HG03039 (cell line): ENCODE measurements at regions not wholly inside any gene's neighbourhood (a gene's known extent, or its start where the extent isn't known, plus 50 kb on each side); places are given as distances from the start of the nearest gene placed in this dataset.

ENCODE experiments used
- ATAC-seq: cut with Tn5 transposase; IDR thresholded peaks from one replicate; pipeline ENCODE4 v1.9.1; 2021; ENCODE audit warnings: mild to moderate bottlenecking, moderate library complexity; ENCODE audit not compliant: unreplicated experiment

GRCh38 chr4:189062047-189062820 is 878.4 kb upstream of the FRG1 start:
- no peak for ATAC-seq

GRCh38 chr4:189069772-189070171 is 870.9 kb upstream of the FRG1 start:
- no peak for ATAC-seq

GRCh38 chr4:189071241-189071640 is 869.4 kb upstream of the FRG1 start:
- no peak for ATAC-seq

DNA sequence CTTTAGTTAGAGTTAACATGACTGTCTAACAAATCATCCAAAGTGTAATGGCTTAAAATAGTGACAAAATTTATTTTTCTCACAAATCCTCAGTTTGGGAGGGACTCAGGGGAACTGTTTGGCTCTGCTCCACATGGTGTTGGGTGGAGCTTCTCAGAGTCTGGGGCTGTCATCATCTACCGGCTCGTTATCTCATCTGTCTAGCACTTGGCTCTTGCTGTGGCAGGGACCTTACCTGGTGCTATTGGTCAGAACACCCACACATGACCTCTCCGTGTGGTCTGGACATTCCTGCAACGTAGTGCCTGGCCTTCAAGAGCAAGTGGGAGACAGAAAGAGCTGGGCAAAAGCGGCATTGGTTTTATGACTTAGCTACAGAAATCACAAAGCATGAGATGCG is 866.9 kb upstream of the FRG1 start:
- ATAC-seq: no peak

- no peak for ATAC-seq
Measured at GRCh38 chr4:189081826-189082225, 858.8 kb upstream of the FRG1 start.

- no peak for ATAC-seq
Measured at GRCh38 chr4:189083769-189084168, 856.9 kb upstream of the FRG1 start.

DNA sequence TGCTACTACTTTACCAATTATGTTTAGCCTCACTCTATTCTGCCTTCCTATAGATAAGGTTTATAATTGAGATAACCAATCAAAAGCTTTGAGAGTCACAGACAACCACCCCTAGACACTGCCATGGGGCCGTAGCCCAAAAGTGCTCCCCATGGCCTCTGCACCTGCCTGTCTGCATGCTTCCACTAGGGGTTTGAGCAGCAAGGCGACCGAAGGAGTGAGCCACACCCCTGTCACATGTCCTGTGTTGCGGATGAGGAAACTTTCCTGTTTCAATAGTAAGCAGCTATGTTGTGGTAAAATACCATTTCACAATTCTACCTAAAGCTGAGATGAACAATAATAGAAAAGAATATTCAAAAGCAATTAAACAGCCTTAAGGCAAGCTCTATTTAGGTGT is 856.0 kb upstream of the FRG1 start:
- no peak for ATAC-seq

DNA sequence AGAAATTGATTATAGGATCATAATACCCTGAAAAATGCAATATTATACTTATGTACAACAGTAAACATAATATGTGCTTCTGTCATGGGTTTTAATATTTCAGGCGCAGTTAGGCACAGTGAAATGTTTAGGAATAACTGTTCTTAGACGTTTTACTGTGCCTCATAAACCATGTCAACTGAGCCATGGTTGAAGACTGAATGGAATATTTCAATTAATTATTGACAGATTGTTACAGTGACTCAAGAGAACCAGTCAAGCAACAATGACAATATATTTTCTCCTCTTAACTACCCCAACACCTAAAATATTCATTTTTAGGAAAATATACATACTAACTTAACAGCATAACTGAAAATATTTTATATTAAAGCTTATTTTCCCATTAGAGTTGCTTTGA is 852.7 kb upstream of the FRG1 start:
- no peak for ATAC-seq

- no peak for ATAC-seq
Measured at GRCh38 chr4:189088780-189089179, 851.9 kb upstream of the FRG1 start.

- no peak for ATAC-seq
Measured at GRCh38 chr4:189090174-189090814, 850.4 kb upstream of the FRG1 start.

GRCh38 chr4:189092581-189092980 is 848.1 kb upstream of the FRG1 start:
- no peak for ATAC-seq

- no peak for ATAC-seq
Measured at GRCh38 chr4:189096108-189096507, 844.6 kb upstream of the FRG1 start.

DNA sequence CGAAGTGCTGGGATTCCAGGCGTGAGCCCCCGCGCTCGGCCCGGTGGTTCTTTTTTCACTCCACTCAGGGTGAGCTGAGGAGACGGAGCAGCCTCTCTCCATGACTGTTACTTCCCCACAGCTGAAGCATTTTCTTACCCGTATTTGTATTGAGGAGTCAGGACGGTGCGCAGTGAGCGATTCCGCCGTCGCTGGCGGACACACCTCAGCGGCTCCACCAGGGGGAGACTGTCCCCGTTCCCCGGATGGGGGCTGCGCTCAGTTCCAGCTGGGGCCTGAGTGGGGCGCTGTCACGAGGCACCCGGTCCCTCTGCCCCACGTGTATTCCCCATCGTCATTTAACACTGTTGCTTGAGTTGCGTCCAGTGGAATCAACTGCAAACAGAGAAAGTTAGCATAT is 844.0 kb upstream of the FRG1 start:
- ATAC-seq: no peak

- no peak for ATAC-seq
Measured at GRCh38 chr4:189098932-189099696, 841.6 kb upstream of the FRG1 start.

- ATAC-seq: no peak
Measured at GRCh38 chr4:189113389-189113888, 827.2 kb upstream of the FRG1 start.

- no peak for ATAC-seq
Measured at GRCh38 chr4:189117426-189117825, 823.2 kb upstream of the FRG1 start.

DNA sequence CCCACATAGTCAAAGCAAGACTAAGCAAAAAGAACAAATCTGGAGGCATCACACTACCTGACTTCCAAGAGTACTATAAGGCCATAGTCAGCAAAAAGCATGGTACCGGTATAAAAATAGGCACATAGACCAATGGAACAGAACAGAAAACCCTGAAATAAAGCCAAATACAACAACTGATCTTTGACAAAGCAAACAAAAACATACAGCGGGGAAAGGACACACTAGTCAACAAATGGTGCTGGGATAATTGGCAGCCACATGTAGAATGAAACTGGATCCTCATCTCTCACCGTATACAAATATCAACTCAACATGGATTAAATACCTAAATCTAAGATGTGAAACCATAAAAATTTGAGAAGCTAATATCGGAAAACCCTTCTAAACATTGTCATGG is 819.3 kb upstream of the FRG1 start:
- ATAC-seq: no peak

DNA sequence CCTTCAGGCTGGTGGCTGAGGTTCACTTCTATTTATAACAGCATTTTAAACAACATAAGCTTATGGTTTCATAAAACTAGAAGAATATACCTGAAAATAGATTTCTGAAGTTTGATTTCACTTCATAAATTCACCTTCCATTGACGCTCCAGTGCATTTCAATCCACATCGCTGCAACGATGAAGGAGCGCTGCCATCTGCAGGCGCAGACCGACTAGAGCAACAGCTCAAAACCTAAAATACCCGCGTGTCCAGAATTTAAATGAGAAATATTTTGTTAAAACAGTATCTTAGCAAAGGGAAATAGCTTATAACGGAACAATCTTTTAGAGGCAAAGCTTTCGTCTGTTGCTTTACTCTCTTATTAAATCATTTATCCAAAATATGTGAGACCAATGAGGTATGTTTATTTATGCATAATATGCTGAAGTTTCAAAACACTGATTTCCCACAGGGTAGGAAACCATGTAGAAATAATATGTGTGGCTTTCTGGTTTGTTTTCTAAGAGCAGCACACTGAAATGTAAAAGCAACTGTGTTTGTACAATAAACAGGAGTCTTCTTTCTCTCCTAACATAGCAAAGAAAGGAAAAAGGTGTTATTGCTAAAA is 816.4 kb upstream of the FRG1 start:
- no peak for ATAC-seq

DNA sequence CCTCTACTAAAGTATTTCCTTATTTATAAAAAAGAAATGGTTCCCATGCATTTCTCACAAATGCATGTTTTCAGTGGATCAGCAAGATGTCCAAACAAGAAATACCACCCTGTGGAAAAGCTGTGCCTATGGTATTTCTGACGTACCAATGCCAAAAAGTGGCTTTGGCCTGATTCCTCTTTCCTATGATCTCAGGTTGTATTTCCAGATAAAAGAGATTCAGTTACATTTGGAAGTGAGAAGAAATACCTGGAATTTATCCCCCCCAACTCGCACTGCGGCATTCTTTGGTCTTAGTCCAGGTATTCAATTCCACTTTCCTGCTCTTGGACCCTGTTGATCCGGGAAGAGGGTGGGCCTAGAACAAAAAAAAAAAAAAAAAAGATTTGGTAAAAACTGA is 815.9 kb upstream of the FRG1 start:
- no peak for ATAC-seq

DNA sequence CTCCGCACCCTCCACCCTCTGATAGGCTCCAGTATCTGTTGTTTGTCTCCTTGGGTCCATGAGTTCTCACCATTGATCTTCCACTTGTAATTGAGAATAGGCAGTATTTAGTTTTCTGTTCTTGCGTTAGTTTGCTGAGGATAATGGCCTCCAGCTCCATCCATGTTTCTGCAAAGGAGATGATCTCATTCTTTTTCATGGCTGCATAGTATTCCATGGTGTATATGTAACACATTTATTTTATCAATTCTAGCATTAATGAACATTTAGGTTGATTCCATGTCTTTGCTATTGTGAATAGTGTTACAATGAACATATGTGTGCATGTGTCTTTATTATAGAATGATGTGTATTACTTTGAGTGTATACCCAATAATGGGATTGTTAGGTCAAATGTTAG is 814.6 kb upstream of the FRG1 start:
- no peak for ATAC-seq

GRCh38 chr4:189128341-189128740 is 812.3 kb upstream of the FRG1 start:
- no peak for ATAC-seq
